ENCODE measurements at regions not wholly inside any gene's neighbourhood (a gene's known extent, or its start where the extent isn't known, plus 50 kb on each side); places are given as distances from the start of the nearest gene placed in this dataset.

GRCh38 chr1:40921522-40921921, 58.0 kb upstream of the CTPS1 start:
- peaks cover 0 to 11% (median 7%) of the 10 kb centered on the region in 4 donors for H3K4me1 ChIP-seq (ENCODE audit: control insufficient read depth in 4 of 4, insufficient read depth in 4 of 4, low read length in 3 of 4)
- no peaks in the 10 kb centered on the region for H3K27me3 ChIP-seq (ENCODE audit: control insufficient read depth in 4 of 4, insufficient read depth in 4 of 4, low read length in 3 of 4)
- H3K27ac ChIP-seq (ENCODE audit: low read depth in 1 of 2, low read length in 2 of 2), result no peak overlapping the region
- no peaks in the 10 kb centered on the region for H3K9me3 ChIP-seq (ENCODE audit: control insufficient read depth in 4 of 4, low read length in 3 of 4)
- H3K4me3 ChIP-seq (ENCODE audit: low read depth in 1 of 3, low read length in 3 of 3), result no peak overlapping the region
- no peaks in the 10 kb centered on the region for H3K36me3 ChIP-seq (ENCODE audit: control insufficient read depth in 4 of 4, insufficient read depth in 3 of 4, low read depth in 1 of 4, low read length in 3 of 4)
- DNase-seq (ENCODE audit: low spot score), result no peak
- 91% methylated on average over 4 of the region's 4 CpGs for WGBS
- TF ChIP-seq, protein P1, sequence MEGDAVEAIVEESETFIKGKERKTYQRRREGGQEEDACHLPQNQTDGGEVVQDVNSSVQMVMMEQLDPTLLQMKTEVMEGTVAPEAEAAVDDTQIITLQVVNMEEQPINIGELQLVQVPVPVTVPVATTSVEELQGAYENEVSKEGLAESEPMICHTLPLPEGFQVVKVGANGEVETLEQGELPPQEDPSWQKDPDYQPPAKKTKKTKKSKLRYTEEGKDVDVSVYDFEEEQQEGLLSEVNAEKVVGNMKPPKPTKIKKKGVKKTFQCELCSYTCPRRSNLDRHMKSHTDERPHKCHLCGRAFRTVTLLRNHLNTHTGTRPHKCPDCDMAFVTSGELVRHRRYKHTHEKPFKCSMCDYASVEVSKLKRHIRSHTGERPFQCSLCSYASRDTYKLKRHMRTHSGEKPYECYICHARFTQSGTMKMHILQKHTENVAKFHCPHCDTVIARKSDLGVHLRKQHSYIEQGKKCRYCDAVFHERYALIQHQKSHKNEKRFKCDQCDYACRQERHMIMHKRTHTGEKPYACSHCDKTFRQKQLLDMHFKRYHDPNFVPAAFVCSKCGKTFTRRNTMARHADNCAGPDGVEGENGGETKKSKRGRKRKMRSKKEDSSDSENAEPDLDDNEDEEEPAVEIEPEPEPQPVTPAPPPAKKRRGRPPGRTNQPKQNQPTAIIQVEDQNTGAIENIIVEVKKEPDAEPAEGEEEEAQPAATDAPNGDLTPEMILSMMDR (IDR thresholded peaks at IDR 0.05; ENCODE audit: low read depth, low read length, missing input control), result no peak
- H3K9ac ChIP-seq (ENCODE audit: low read depth in 1 of 2, low read length in 2 of 2), result no peak overlapping the region

DNA sequence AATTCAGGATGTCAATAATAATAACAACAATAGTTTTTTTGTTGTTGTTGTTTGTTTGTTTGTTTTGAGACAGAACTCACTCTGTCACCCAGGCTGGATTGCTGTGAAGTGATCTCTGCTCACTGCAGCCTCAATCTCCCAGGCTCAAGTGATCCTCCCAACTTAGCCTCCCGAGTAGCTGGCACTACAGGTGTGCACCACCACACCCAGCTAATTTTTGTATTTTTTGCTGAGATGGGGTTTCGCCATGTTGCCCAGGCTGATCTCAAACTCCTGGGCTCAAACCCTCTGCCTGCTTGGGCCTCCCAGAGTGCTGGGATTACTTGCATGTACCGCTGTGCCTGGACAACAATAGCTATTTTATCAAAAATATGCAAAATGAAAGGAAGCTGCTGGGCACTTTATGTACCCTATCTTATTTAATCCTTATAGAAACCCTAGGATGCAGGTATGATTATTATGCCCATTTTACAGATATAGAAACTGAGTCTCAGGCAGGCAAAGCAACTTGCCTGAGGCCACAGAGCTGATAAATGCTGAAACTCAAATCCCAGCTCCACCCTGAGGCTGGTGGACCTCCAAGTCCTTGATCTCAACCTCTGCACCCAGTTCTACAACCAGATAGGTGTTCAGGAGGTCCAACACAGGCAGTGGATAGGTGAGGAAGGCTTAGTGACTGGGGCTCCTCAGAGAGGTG, 57.4 kb upstream of the CTPS1 start:
- TF ChIP-seq ATF3 (IDR thresholded peaks at IDR 0.05) (no peak), ZBTB33 (IDR thresholded peaks at IDR 0.05) (no peak), RXRA (IDR thresholded peaks at IDR 0.05) (no peak)
- no peak overlapping the region for H3K27ac ChIP-seq (ENCODE audit: low read depth in 1 of 2, low read length in 2 of 2)
- no peak overlapping the region for H3K9ac ChIP-seq (ENCODE audit: low read depth in 1 of 2, low read length in 2 of 2)
- 96% methylated on average over 3 of the region's 3 CpGs for WGBS
- DNase-seq (ENCODE audit: low spot score), result no peak
- no peak overlapping the region for H3K4me3 ChIP-seq (ENCODE audit: low read depth in 1 of 3, low read length in 3 of 3)
- no peaks in the 10 kb centered on the region for H3K27me3 ChIP-seq (ENCODE audit: control insufficient read depth in 4 of 4, insufficient read depth in 4 of 4, low read length in 3 of 4)
- peaks cover 0 to 11% (median 7%) of the 10 kb centered on the region in 4 donors for H3K4me1 ChIP-seq (ENCODE audit: control insufficient read depth in 4 of 4, insufficient read depth in 4 of 4, low read length in 3 of 4)
- no peaks in the 10 kb centered on the region for H3K36me3 ChIP-seq (ENCODE audit: control insufficient read depth in 4 of 4, insufficient read depth in 3 of 4, low read depth in 1 of 4, low read length in 3 of 4)
- no peaks in the 10 kb centered on the region for H3K9me3 ChIP-seq (ENCODE audit: control insufficient read depth in 4 of 4, low read length in 3 of 4)

GRCh38 chr1:40922969-40923368, 56.5 kb upstream of the CTPS1 start:
- no peak for TF ChIP-seq FOXA1 (IDR thresholded peaks at IDR 0.05)
- TF ChIP-seq NR2F2 (IDR thresholded peaks at IDR 0.05), result no peak
- no peak for TF ChIP-seq FOXA2 (IDR thresholded peaks at IDR 0.05)
- no peak for TF ChIP-seq RXRA (IDR thresholded peaks at IDR 0.05)
- no peak for TF ChIP-seq HNF4G (IDR thresholded peaks at IDR 0.05)
- no peak for TF ChIP-seq TAF1 (conservative IDR thresholded peaks at IDR 0.05)
- Histone ChIP-seq H3K4me1 (ENCODE audit: control insufficient read depth in 4 of 4, insufficient read depth in 4 of 4, low read length in 3 of 4) (peaks cover 0 to 11% (median 7%) of the 10 kb centered on the region in 4 donors), H3K36me3 (ENCODE audit: control insufficient read depth in 4 of 4, insufficient read depth in 3 of 4, low read depth in 1 of 4, low read length in 3 of 4) (no peaks in the 10 kb centered on the region), H3K4me3 (ENCODE audit: low read depth in 1 of 3, low read length in 3 of 3) (no peak overlapping the region), H3K27me3 (ENCODE audit: control insufficient read depth in 4 of 4, insufficient read depth in 4 of 4, low read length in 3 of 4) (no peaks in the 10 kb centered on the region), H3K9me3 (ENCODE audit: control insufficient read depth in 4 of 4, low read length in 3 of 4) (no peaks in the 10 kb centered on the region), H3K9ac (ENCODE audit: low read depth in 1 of 2, low read length in 2 of 2) (no peak overlapping the region), H3K27ac (ENCODE audit: low read depth in 1 of 2, low read length in 2 of 2) (no peak overlapping the region)
- DNase-seq (ENCODE audit: low spot score), result no peak
- WGBS, result 95% methylated on average over 11 of the region's 11 CpGs
